Lower leg skin (tissue), 4 donors: ENCODE measurements at regions not wholly inside any gene's neighbourhood (a gene's known extent, or its start where the extent isn't known, plus 50 kb on each side); places are given as distances from the start of the nearest gene placed in this dataset.

Experiments used
- DNase-seq, 2 donors: peaks; one replicate each; pipeline ENCODE4 v3.0.0-alpha.2; 2019; ENCODE audit warnings: low spot score in 2 of 2
- H3K4me3 ChIP-seq: fragments of 200-600 bp; sonication (generic); 2 replicates; pipeline ENCODE4 v1.5.1; 2017; ENCODE audit warnings: mild to moderate bottlenecking, low read depth; ENCODE audit not compliant: poor library complexity, severe bottlenecking
- POLR2A ChIP-seq, 2 donors: fragments of 450-650 bp; IDR thresholded peaks; one replicate each; pipeline ENCODE4 v1.6.1; 2016 to 2017; ENCODE audit warnings: antibody characterized with exemption in 2 of 2, mild to moderate bottlenecking in 1 of 2, moderate library complexity in 1 of 2
- WGBS, 2 donors: methylation state at CpG; one replicate each; pipeline ENCODE4 v1.1.5; 2018; 5-methylcytosine and 5-hydroxymethylcytosine counted together
- intact Hi-C: fragments of 100-400 bp; cut with DNase I; formaldehyde crosslinking; loops from one replicate; pipeline ENCODE4 v1.15.0; 2023; ENCODE audit warnings: low total_unique reads
- TF ChIP-seq, protein P1 (sequence below), 3 donors: fragments of 450-650 bp; IDR thresholded peaks; one replicate each; pipeline ENCODE4 v1.5.1; 2016; ENCODE audit warnings: antibody characterized with exemption in 3 of 3, mild to moderate bottlenecking in 3 of 3, moderate library complexity in 2 of 3

GRCh38 chr10:30233186-30233959 lies 115.7 kb downstream of the MTPAP start:
- TF ChIP-seq, protein P1, sequence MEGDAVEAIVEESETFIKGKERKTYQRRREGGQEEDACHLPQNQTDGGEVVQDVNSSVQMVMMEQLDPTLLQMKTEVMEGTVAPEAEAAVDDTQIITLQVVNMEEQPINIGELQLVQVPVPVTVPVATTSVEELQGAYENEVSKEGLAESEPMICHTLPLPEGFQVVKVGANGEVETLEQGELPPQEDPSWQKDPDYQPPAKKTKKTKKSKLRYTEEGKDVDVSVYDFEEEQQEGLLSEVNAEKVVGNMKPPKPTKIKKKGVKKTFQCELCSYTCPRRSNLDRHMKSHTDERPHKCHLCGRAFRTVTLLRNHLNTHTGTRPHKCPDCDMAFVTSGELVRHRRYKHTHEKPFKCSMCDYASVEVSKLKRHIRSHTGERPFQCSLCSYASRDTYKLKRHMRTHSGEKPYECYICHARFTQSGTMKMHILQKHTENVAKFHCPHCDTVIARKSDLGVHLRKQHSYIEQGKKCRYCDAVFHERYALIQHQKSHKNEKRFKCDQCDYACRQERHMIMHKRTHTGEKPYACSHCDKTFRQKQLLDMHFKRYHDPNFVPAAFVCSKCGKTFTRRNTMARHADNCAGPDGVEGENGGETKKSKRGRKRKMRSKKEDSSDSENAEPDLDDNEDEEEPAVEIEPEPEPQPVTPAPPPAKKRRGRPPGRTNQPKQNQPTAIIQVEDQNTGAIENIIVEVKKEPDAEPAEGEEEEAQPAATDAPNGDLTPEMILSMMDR (IDR thresholded peaks at IDR 0.05): no peak
- TF ChIP-seq POLR2A (IDR thresholded peaks at IDR 0.05): no peak
- intact Hi-C loops: no loop called here
- no peak for DNase-seq
- WGBS, 2 donors: 75% methylated on average over 4 of the region's 4 CpGs
- no peak overlapping the region for H3K4me3 ChIP-seq

GRCh38 chr10:30231709-30232108 lies 117.4 kb downstream of the MTPAP start:
- no peak for DNase-seq
- intact Hi-C loops: no loop called here
- H3K4me3 ChIP-seq: no peak overlapping the region
- TF ChIP-seq POLR2A (IDR thresholded peaks at IDR 0.05): no peak
- TF ChIP-seq, protein P1 (IDR thresholded peaks at IDR 0.05): no peak
- 91 to 96% methylated on average over 5 of the region's 5 CpGs for WGBS, 2 donors

DNA sequence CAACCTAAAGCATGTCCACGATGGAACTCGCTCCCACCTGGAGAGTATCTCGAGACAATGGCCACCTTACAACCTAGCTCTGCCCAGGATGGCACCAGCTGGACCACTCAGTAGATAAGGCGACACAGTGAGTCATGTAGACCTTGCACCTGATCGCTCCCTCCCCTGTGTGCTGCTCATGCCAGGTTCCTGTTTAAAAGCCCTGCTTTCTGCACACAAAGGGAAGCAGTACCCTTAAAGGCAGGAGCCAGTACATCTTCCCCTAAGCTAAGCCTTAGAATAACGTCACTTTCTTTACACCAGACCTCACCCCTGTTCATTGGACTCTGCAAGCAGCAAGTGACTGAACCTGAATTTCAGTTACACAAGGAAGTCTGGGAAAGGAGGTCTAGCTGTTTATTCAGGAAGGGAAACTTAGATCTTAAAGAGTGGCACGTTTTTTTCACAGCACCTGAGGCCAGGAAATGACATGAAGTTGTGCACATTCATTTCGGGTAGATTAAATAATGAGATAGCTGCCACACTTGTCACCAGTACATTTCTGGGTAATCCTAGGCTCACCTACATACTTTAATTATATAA lies 117.9 kb downstream of the MTPAP start:
- intact Hi-C loops: no loop called here
- TF ChIP-seq POLR2A (IDR thresholded peaks at IDR 0.05): no peak
- TF ChIP-seq, protein P1 (IDR thresholded peaks at IDR 0.05): no peak
- WGBS, 2 donors: 65 to 66% methylated on average over 8 of the region's 8 CpGs
- H3K4me3 ChIP-seq: no peak overlapping the region
- DNase-seq: no peak

- no peak for DNase-seq
- WGBS, 2 donors: 51 to 55% methylated on average over 5 of the region's 5 CpGs
- TF ChIP-seq POLR2A (IDR thresholded peaks at IDR 0.05): no peak
- TF ChIP-seq, protein P1 (IDR thresholded peaks at IDR 0.05): no peak
- intact Hi-C loops: no loop called here
- H3K4me3 ChIP-seq: no peak overlapping the region
These were observed 119.5 kb downstream of the MTPAP start for GRCh38 chr10:30229536-30229935.

DNA sequence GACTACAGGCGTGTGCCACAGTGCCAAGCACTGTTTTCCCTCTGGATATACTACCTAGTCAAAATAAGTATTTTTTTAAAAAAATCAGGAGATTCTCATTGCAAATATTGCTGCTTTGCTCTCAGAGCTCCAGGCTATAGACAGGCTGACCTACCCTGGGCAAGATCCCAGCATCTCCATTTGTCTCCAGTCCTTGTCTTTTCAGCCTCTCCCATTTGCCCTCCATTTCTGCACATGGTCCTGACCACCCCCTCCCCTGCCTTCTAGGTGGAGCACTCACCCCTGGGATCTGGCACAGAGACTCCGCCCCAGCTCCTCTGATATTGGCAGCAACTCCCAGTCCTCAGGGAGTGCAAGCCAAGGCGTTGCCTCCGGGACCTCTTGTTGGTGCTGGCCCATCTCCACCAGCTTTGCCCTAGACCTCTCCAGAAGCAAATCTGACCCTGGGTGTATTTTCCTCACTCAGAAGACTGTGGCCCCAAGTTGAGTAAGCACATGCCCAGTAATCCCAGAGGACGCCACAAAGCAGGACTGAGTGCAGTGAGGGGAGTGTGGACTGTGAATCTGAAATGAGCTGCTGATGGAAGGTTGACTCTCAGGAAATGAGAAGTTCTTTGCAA lies 120.6 kb downstream of the MTPAP start:
- TF ChIP-seq POLR2A (IDR thresholded peaks at IDR 0.05): no peak
- TF ChIP-seq, protein P1 (IDR thresholded peaks at IDR 0.05): no peak
- no peak overlapping the region for H3K4me3 ChIP-seq
- intact Hi-C loops: no loop called here
- 62 to 65% methylated on average over 5 of the region's 5 CpGs for WGBS, 2 donors
- DNase-seq: no peak
